Kidney (tissue), 13 donors: ENCODE measurements at regions not wholly inside any gene's neighbourhood (a gene's known extent, or its start where the extent isn't known, plus 50 kb on each side); places are given as distances from the start of the nearest gene placed in this dataset.
"Not testable (repeated sequence)": the region's sequence is repeated elsewhere in the genome, so short reads cannot be mapped to it uniquely, and the experiment has no call there.

Experiments used
- DNase-seq, 5 donors: peaks; one replicate each; pipeline ENCODE4 v3.0.0-alpha.2; 2013 to 2020
- FAIRE-seq: peaks from 2 replicates; lab custom pipeline; 2012; peaks lifted over from hg19 to GRCh38; lab: Jason Lieb, UNC
- H3K27ac ChIP-seq, 2 donors: one replicate each; pipeline ENCODE4 v1.7.0; 2013; ENCODE audit warnings: low read depth in 2 of 2, low read length in 2 of 2, inconsistent platforms in 1 of 2
- H3K27me3 ChIP-seq: one replicate; pipeline ENCODE4 v1.7.1; 2013; ENCODE audit warnings: low read length, inconsistent platforms; ENCODE audit not compliant: control insufficient read depth, insufficient read depth
- H3K36me3 ChIP-seq, 3 donors: one replicate each; pipeline versions ENCODE4 v1.7.0 to v1.7.1; 2013; ENCODE audit warnings: low read length in 3 of 3, control low read depth in 1 of 3, inconsistent platforms in 1 of 3; ENCODE audit not compliant: insufficient read depth in 3 of 3, control insufficient read depth in 2 of 3
- H3K4me1 ChIP-seq, 3 donors: one replicate each; pipeline versions ENCODE4 v1.7.0 to v1.7.1; 2013; ENCODE audit warnings: low read length in 3 of 3, inconsistent platforms in 1 of 3, low read depth in 1 of 3; ENCODE audit not compliant: control insufficient read depth in 2 of 3, insufficient read depth in 2 of 3
- H3K4me3 ChIP-seq, 3 donors: one replicate each; pipeline versions ENCODE4 v1.7.0 to v1.8.1; 2013; ENCODE audit warnings: low read length in 3 of 3, control low read depth in 1 of 3, inconsistent platforms in 1 of 3
- H3K9ac ChIP-seq, 3 donors: one replicate each; pipeline versions ENCODE4 v1.7.0 to v1.7.1; 2013; ENCODE audit warnings: low read length in 3 of 3, control low read depth in 1 of 3, inconsistent platforms in 1 of 3
- H3K9me3 ChIP-seq, 3 donors: one replicate each; pipeline versions ENCODE4 v1.7.0 to v1.7.1; 2013; ENCODE audit warnings: low read length in 3 of 3, control low read depth in 1 of 3, inconsistent platforms in 1 of 3; ENCODE audit not compliant: control insufficient read depth in 2 of 3, insufficient read depth in 1 of 3
- intact Hi-C: fragments of 100-400 bp; cut with DNase I; formaldehyde crosslinking; loops from one replicate; pipeline ENCODE4 v1.11.1; 2022
- TF ChIP-seq, protein P1 (sequence below): IDR thresholded peaks from 3 replicates; pipeline ENCODE4 v1.5.1; 2012; ENCODE audit warnings: mild to moderate bottlenecking, moderate library complexity, borderline replicate concordance; ENCODE audit not compliant: insufficient read depth; ENCODE audit errors: extremely low read depth
- donor health status: control.
- donor health status: control.
- donor health status: control.
- donor health status: control.
- donor health status: control.
- donor health status: DM: yes; HTN: yes; CAD: no.
- donor health status: Normal renal cell carcinoma (clear cell type).

DNA sequence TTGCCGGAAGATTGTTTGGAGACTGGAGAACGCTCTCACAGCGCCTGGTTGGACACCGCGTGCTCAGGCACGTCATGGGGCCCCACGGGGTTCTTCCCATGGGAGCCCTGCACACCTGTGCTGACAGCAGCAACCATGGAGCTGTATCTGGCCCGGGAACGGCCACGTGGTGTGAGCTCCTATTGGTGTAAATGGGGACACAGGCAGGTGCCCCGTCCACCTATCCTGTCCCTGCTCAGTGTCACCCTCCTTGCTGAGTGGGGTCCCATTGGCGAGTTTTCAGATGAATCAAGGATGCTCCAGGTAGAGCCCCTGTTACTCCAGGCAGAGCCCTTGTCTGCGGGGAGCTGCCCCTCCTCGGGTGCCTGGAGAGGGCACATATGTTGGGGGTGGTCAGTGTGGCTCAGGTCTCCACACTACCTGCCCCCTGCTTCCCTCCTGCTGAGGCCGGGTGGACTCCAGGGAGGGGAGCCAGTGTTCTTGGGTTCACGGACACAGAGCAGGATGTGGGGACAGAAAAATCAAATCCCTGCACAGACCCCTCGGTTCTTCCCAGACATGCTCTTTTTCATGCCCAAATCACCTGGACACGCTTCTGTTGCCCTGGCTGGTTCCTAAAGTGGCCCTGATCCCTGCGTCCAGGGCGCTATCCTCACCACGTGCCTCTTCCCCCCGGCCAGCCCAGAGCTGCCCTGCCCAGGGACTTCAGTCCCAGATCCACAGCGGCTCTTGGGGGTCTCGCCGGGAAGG is 250.1 kb downstream of the ADGRD1 start:
- FAIRE-seq, result no peak
- Histone ChIP-seq H3K4me3 (no peak overlapping the region), H3K9me3 (peaks cover 0 to 6% (median 0%) of the 10 kb centered on the region in 3 donors), H3K27ac (no peak overlapping the region), H3K9ac (no peak overlapping the region), H3K36me3 (no peaks in the 10 kb centered on the region), H3K4me1 (no peaks in the 10 kb centered on the region), H3K27me3 (no peaks in the 10 kb centered on the region)
- TF ChIP-seq, protein P1, sequence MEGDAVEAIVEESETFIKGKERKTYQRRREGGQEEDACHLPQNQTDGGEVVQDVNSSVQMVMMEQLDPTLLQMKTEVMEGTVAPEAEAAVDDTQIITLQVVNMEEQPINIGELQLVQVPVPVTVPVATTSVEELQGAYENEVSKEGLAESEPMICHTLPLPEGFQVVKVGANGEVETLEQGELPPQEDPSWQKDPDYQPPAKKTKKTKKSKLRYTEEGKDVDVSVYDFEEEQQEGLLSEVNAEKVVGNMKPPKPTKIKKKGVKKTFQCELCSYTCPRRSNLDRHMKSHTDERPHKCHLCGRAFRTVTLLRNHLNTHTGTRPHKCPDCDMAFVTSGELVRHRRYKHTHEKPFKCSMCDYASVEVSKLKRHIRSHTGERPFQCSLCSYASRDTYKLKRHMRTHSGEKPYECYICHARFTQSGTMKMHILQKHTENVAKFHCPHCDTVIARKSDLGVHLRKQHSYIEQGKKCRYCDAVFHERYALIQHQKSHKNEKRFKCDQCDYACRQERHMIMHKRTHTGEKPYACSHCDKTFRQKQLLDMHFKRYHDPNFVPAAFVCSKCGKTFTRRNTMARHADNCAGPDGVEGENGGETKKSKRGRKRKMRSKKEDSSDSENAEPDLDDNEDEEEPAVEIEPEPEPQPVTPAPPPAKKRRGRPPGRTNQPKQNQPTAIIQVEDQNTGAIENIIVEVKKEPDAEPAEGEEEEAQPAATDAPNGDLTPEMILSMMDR, result no peak
- intact Hi-C loops, result no loop called here
- DNase-seq, result peak in 1 of 5 donors; percentile 29

DNA sequence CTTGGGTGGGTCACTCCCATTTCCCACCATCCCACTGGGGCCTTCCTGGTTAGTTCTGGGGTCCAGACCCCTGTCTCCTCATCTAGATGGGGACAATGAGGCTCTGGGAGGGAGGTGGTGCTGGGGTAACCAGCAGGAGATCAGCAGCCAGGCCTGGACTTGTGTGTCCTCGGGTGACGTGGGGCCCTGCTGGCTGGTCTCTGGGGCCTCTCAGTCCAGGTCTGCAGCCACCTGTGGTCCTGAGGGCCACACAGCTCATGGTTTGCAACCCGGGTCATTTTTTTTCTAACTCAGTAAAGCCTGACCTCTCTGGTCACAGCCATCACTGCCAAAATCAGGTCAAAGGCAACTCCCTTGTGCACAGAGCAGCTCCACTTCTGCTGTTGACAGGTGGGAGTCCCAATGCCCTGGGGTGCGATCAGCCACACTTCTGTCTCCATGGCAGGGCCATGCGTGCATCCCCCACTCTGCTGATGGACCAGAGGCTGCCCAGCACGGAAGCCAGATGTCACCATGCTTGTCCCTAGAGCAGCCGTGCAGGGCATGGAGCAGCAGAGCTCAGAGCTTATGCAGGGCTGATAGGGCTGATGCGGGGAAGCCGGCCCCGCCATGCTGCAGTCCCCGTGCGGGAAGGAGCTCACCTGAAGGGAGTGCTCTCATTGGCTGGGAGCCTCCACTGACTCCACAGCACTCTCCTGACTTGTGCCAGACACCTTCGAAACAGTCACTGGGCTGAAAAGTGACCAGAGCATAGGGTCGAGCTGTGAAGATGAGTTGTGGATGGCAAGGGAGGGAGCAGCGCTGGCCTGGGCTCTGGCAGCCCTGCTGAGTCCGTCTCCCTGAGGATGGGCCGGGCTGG is 250.9 kb downstream of the ADGRD1 start:
- intact Hi-C loops, result no loop called here

DNA sequence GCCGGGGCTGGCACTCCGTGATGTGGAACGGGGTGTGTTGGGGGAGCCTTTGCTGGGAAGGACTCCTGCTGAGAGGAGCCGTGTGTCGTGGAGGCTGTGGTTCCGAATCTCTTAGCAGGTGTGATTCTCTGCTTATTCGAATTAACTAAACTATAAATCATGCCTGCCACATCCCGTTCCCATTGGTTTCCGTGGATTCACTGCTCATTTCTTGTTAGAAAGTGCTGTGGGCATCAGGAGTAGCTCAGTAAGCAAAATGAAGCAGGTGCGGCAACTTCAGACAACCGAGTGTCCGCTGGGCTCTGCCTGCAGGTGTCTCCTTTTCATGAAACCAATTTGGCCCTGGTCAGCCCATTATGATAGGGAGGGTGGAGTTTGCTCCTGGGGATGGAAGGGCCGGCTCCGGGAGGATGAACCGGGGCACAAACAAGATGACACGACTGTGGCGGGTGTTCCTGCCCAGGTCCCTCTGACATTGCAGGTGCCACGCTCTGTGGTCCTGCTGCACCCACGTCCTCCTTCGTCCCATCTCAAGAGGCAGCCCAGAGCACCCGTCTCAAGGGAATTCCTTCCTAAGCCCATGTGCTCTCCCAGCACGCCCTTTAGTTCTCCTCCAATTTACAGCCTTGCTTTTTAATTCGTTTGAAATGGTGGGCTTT is 251.7 kb downstream of the ADGRD1 start:
- H3K4me1 ChIP-seq, H3K9ac ChIP-seq, H3K4me3 ChIP-seq, intact Hi-C loops, H3K27ac ChIP-seq, H3K27me3 ChIP-seq, H3K9me3 ChIP-seq, H3K36me3 ChIP-seq, FAIRE-seq: not testable (repeated sequence)
- peak in 1 of 5 donors; percentile 45 for DNase-seq

More for the DNA sequence above, 250.9 kb downstream of the ADGRD1 start:
- TF ChIP-seq, protein P1, result no peak
- Histone ChIP-seq H3K9me3 (no peaks in the 10 kb centered on the region), H3K4me1 (no peaks in the 10 kb centered on the region), H3K27ac (no peak overlapping the region), H3K4me3 (no peak overlapping the region), H3K27me3 (no peaks in the 10 kb centered on the region), H3K36me3 (no peaks in the 10 kb centered on the region), H3K9ac (no peak overlapping the region)
- FAIRE-seq (no peak), DNase-seq (peak in 1 of 5 donors; percentile 45)

DNA sequence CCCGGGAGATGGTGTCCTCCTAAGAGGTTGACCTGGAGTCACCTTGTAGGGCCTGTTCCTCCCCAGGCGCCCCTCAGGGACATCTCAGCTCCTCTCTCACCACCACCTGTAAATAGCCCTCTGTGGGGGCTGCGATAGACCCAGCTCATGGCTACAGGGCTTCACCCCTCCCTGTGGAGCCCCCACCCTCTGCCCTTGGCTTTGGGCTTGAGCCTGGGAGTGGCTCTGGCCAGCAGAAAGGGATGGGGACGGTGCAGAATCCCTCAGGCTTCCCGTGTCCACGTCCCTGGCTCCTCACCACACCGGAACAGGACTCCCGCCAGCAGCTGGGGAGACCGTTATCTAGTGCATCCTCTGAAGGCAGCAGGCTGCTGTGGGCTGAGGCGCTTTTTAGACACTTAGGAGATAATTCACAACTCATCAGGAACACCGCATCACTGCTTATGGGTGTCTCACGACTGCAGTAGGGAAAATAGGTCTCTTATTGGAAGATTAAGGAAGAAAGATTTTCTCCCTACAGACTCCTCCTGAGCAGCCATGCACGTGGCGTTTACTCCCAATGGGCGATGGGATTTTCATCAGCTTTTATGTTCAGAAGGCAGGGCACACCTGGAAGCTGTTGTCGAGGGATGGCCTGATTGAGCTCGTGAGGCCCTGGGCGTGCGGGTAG is 253.1 kb downstream of the ADGRD1 start:
- H3K9ac ChIP-seq, H3K27ac ChIP-seq, FAIRE-seq, H3K9me3 ChIP-seq, H3K4me1 ChIP-seq, DNase-seq, intact Hi-C loops, H3K4me3 ChIP-seq, H3K36me3 ChIP-seq, H3K27me3 ChIP-seq: not testable (repeated sequence)

DNA sequence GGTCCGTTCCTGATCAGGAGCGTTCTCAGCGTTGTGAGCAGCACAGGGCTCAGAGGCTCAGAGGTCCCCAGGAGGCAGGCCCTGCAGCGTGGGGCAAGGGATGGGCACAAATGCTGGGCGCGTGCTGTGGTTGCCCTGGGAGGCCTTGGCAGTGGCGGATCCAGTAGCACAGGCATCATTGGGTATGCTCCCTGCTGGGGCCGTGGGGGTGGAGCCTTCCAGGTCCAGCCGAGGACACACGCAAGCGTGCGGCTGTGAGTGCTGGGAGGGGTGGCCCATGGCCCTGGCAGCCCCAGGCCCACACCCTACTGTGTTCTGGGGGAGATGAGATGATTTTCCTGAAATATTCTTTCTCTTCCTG is 253.6 kb downstream of the ADGRD1 start:
- intact Hi-C loops, H3K36me3 ChIP-seq, H3K27ac ChIP-seq, H3K9ac ChIP-seq, H3K4me3 ChIP-seq, FAIRE-seq, H3K9me3 ChIP-seq, H3K4me1 ChIP-seq, H3K27me3 ChIP-seq: not testable (repeated sequence)
- DNase-seq, result peak in 2 of 5 donors; percentile 8 to 43

DNA sequence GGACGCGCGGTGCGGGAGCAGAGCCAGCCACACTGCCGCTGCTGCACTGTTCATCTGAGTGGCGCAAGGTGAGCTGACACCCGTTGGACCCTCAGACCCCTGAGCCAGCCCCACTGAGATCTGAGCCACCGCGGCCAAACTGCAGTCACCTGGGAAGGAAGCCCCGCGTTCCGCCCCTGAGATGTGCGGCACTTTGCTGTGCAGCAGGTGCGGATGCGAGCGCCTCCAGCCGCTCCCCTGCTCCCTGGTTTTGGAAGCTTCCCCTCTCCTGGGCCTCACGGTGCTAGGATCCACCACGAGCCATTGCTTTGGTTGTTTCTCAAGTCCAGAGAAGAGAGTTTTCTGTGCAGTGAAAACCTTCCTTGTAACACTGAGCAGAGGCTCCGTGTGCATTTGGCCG is 254.1 kb downstream of the ADGRD1 start:
- peak in 2 of 5 donors; percentile 7 to 39 for DNase-seq
- FAIRE-seq, H3K4me1 ChIP-seq, H3K27ac ChIP-seq, H3K4me3 ChIP-seq, H3K27me3 ChIP-seq, H3K9ac ChIP-seq, intact Hi-C loops, H3K9me3 ChIP-seq, H3K36me3 ChIP-seq: not testable (repeated sequence)
